Gastrocnemius medialis (tissue), 4 donors: ENCODE measurements at regions not wholly inside any gene's neighbourhood (a gene's known extent, or its start where the extent isn't known, plus 50 kb on each side); places are given as distances from the start of the nearest gene placed in this dataset.

Experiments used
- ATAC-seq, 2 donors: fragments of 150-250 bp; one replicate each; pipeline ENCODE4 v1.9.1; 2016
- DNase-seq, 2 donors: peaks; one replicate each; pipeline ENCODE4 v3.0.0-alpha.2; 2019
- H3K27ac ChIP-seq, 4 donors: fragments of 200-600 bp; sonication (generic); 1 replicate in 1 of 4; 2 replicates in 3 of 4; pipeline ENCODE4 v1.5.1; 2016 to 2018; ENCODE audit warnings: mild to moderate bottlenecking in 2 of 4, moderate library complexity in 1 of 4
- H3K27me3 ChIP-seq, 3 donors: fragments of 200-600 bp; sonication (generic) in 2 of 3; 1 replicate in 1 of 3; 2 replicates in 2 of 3; pipeline versions ENCODE4 v1.5.1 to v1.6.0; 2016 to 2019; ENCODE audit warnings: mild to moderate bottlenecking in 1 of 3, moderate library complexity in 1 of 3
- H3K36me3 ChIP-seq, 2 donors: fragments of 200-600 bp; sonication (generic) in 1 of 2; one replicate each; pipeline ENCODE4 v1.5.1; 2017 to 2018
- H3K4me1 ChIP-seq, 2 donors: fragments of 200-600 bp; sonication (generic) in 1 of 2; one replicate each; pipeline ENCODE4 v1.5.1; 2016 to 2017; ENCODE audit warnings: mild to moderate bottlenecking in 2 of 2
- H3K4me3 ChIP-seq, 4 donors: fragments of 200-600 bp; sonication (generic) in 3 of 4; 1 replicate in 1 of 4; 2 replicates in 3 of 4; pipeline ENCODE4 v1.5.1; 2016 to 2019; ENCODE audit warnings: mild to moderate bottlenecking in 2 of 4
- H3K9me3 ChIP-seq, 3 donors: fragments of 200-600 bp; sonication (generic) in 2 of 3; 1 replicate in 1 of 3; 2 replicates in 2 of 3; pipeline ENCODE4 v1.5.1; 2016 to 2019
- CTCF ChIP-seq, 5 experiments: fragments of 450-650 bp in 3 of 5; fragments of 200-600 bp in 2 of 5; sonication (generic) in 2 of 5; IDR thresholded peaks in 4 of 5; conservative IDR thresholded peaks in 1 of 5; 1 replicate in 4 of 5; 2 replicates in 1 of 5; pipeline ENCODE4 v1.5.1; 2016 to 2019; ENCODE audit warnings: antibody characterized with exemption in 5 of 5, mild to moderate bottlenecking in 3 of 5, moderate library complexity in 3 of 5
- POLR2A ChIP-seq, 2 donors: fragments of 450-650 bp; IDR thresholded peaks; one replicate each; pipeline ENCODE4 v1.6.1; 2017; ENCODE audit warnings: antibody characterized with exemption in 2 of 2, mild to moderate bottlenecking in 2 of 2, moderate library complexity in 2 of 2
- in situ Hi-C, 4 donors: fragments of 200-750 bp; cut with MboI; loops; one replicate each; pipeline versions ENCODE4 v1.15.0 to v1.8.0; 2017; ENCODE audit warnings: low sequenced_read_pairs in 4 of 4
- intact Hi-C: fragments of 100-400 bp; cut with DNase I; formaldehyde crosslinking; loops from one replicate; pipeline ENCODE4 v1.15.1; 2023; ENCODE audit warnings: low total_unique reads

- in situ Hi-C loops (no loop called here), intact Hi-C loops (no loop called here)
- DNase-seq = no peak
- Histone ChIP-seq H3K4me3 (no peak overlapping the region), H3K27ac (no peak overlapping the region), H3K36me3 (no peaks in the 10 kb centered on the region), H3K4me1 (no peaks in the 10 kb centered on the region), H3K9me3 (no peaks in the 10 kb centered on the region), H3K27me3 (no peaks in the 10 kb centered on the region)
- no peak for TF ChIP-seq POLR2A (IDR thresholded peaks at IDR 0.05)
- no peak for TF ChIP-seq CTCF (IDR thresholded peaks at IDR 0.05 in 4 of 5, conservative IDR thresholded peaks at IDR 0.05 in 1 of 5)
- no peak for ATAC-seq
Observed at GRCh38 chr20:24129641-24130040, 141.1 kb upstream of the GGTLC1 start.

GRCh38 chr20:24124951-24125650 lies 136.5 kb upstream of the GGTLC1 start:
- no peaks in the 10 kb centered on the region for H3K9me3 ChIP-seq
- no peak for DNase-seq
- no peaks in the 10 kb centered on the region for H3K27me3 ChIP-seq
- ATAC-seq = no peak
- in situ Hi-C loops (no loop called here), intact Hi-C loops (no loop called here)
- no peak overlapping the region for H3K27ac ChIP-seq
- H3K4me1 ChIP-seq = no peaks in the 10 kb centered on the region
- H3K36me3 ChIP-seq = no peaks in the 10 kb centered on the region
- TF ChIP-seq POLR2A (IDR thresholded peaks at IDR 0.05) = no peak
- TF ChIP-seq CTCF (IDR thresholded peaks at IDR 0.05 in 4 of 5, conservative IDR thresholded peaks at IDR 0.05 in 1 of 5) = no peak
- no peak overlapping the region for H3K4me3 ChIP-seq

GRCh38 chr20:24124003-24124402 lies 135.4 kb upstream of the GGTLC1 start:
- Histone ChIP-seq H3K36me3 (no peaks in the 10 kb centered on the region), H3K4me1 (no peaks in the 10 kb centered on the region), H3K27ac (no peak overlapping the region), H3K4me3 (no peak overlapping the region), H3K27me3 (no peaks in the 10 kb centered on the region), H3K9me3 (no peaks in the 10 kb centered on the region)
- no peak for DNase-seq
- in situ Hi-C loops (no loop called here), intact Hi-C loops (no loop called here)
- no peak for ATAC-seq
- TF ChIP-seq CTCF (IDR thresholded peaks at IDR 0.05 in 4 of 5, conservative IDR thresholded peaks at IDR 0.05 in 1 of 5) (no peak), POLR2A (IDR thresholded peaks at IDR 0.05) (no peak)

- H3K27ac ChIP-seq = no peak overlapping the region
- H3K4me3 ChIP-seq = no peak overlapping the region
- ATAC-seq = no peak
- in situ Hi-C loops = no loop called here
- intact Hi-C loops = no loop called here
- DNase-seq = no peak
- H3K9me3 ChIP-seq = no peaks in the 10 kb centered on the region
- H3K36me3 ChIP-seq = no peaks in the 10 kb centered on the region
- peaks cover 0 to 9% (median 0%) of the 10 kb centered on the region in 3 donors for H3K27me3 ChIP-seq
- H3K4me1 ChIP-seq = no peaks in the 10 kb centered on the region
- no peak for TF ChIP-seq POLR2A (IDR thresholded peaks at IDR 0.05)
- TF ChIP-seq CTCF (IDR thresholded peaks at IDR 0.05 in 4 of 5, conservative IDR thresholded peaks at IDR 0.05 in 1 of 5) = no peak
Observed at GRCh38 chr20:24118441-24119175, 130.0 kb upstream of the GGTLC1 start.
